PC-9 (cell line): ENCODE measurements at regions not wholly inside any gene's neighbourhood (a gene's known extent, or its start where the extent isn't known, plus 50 kb on each side); places are given as distances from the start of the nearest gene placed in this dataset.
A peak's percentile ranks its signal among the peaks of the same experiment; 100 is the strongest.

Experiments used
- BruUV-seq: library from RNA; stranded (reverse); fragments of 400-500 nt; replicated peaks from 2 replicates; lab custom pipeline; 2021; lab: Mats Ljungman, UMichigan
- CTCF ChIA-PET: fragments of 300-600 bp; sonication (Branson Sonifier 250); formaldehyde crosslinking; loops from one replicate; lab custom pipeline; 2022; ENCODE audit warnings: antibody characterized with exemption; lab: Charles Lee
- POLR2A ChIA-PET: fragments of 300-600 bp; sonication (Branson Sonifier 250); formaldehyde crosslinking; loops from one replicate; lab custom pipeline; 2022; ENCODE audit warnings: antibody characterized with exemption; ENCODE audit not compliant: unreplicated experiment; lab: Charles Lee
- DNase-seq, 2 experiments: peaks; one replicate each; pipeline versions ENCODE4 v3.0.0 to v3.0.0-alpha.2; 2015 to 2022; ENCODE audit warnings: mixed read lengths in 1 of 2
- H2AFZ ChIP-seq: fragments of 200-600 bp; sonication (generic); 2 replicates; pipeline ENCODE4 v1.8.1; 2017; ENCODE audit warnings: antibody characterized with exemption
- H3F3A ChIP-seq: fragments of 200-600 bp; sonication (generic); 2 replicates; pipeline ENCODE4 v1.8.1; 2017; ENCODE audit warnings: antibody characterized with exemption, mild to moderate bottlenecking, low read depth; ENCODE audit not compliant: insufficient read depth
- H3K27ac ChIP-seq: fragments of 200-600 bp; sonication (generic); 2 replicates; pipeline ENCODE4 v1.6.1; 2016; ENCODE audit warnings: mixed run types
- H3K27me3 ChIP-seq: fragments of 200-600 bp; sonication (generic); 2 replicates; pipeline ENCODE4 v1.6.1; 2016; ENCODE audit warnings: low read depth, mixed run types; ENCODE audit not compliant: insufficient read depth
- H3K36me3 ChIP-seq: fragments of 200-600 bp; sonication (generic); 2 replicates; pipeline ENCODE4 v1.6.1; 2016; ENCODE audit warnings: low read depth, mixed run types
- H3K4me1 ChIP-seq: fragments of 200-600 bp; sonication (generic); replicated peaks from 2 replicates; pipeline ENCODE4 v1.6.1; 2016; ENCODE audit warnings: mixed run types; ENCODE audit not compliant: insufficient read depth
- H3K4me2 ChIP-seq: fragments of 200-600 bp; sonication (generic); 2 replicates; pipeline ENCODE4 v1.6.1; 2017; ENCODE audit warnings: mixed run types
- H3K4me3 ChIP-seq: fragments of 200-600 bp; sonication (generic); 2 replicates; pipeline ENCODE4 v1.6.1; 2016; ENCODE audit warnings: mixed run types
- H3K79me2 ChIP-seq: fragments of 200-600 bp; sonication (generic); 2 replicates; pipeline ENCODE4 v1.6.1; 2017; ENCODE audit warnings: low read depth, mixed run types
- H3K9me2 ChIP-seq: fragments of 200-600 bp; sonication (generic); 2 replicates; pipeline ENCODE4 v1.8.1; 2017; ENCODE audit warnings: mild to moderate bottlenecking; ENCODE audit not compliant: insufficient read depth
- H3K9me3 ChIP-seq: fragments of 200-600 bp; sonication (generic); 2 replicates; pipeline ENCODE4 v1.8.1; 2016; ENCODE audit warnings: low read depth; ENCODE audit not compliant: insufficient read depth
- H4K20me1 ChIP-seq: fragments of 200-600 bp; sonication (generic); 2 replicates; pipeline ENCODE4 v1.8.1; 2017; ENCODE audit not compliant: insufficient read depth
- EZH2 ChIP-seq: fragments of 200-600 bp; sonication (generic); IDR thresholded peaks from 2 replicates; pipeline ENCODE4 v1.8.0; 2017; ENCODE audit warnings: antibody characterized with exemption, low read depth
- intact Hi-C: fragments of 100-400 bp; cut with micrococcal nuclease; formaldehyde crosslinking; loops from one replicate; pipeline ENCODE4 v1.10.0; 2022; ENCODE audit not compliant: unreplicated experiment
- TF ChIP-seq, protein P1 (sequence below): fragments of 200-600 bp; sonication (generic); conservative IDR thresholded peaks from 2 replicates; pipeline ENCODE4 v1.6.1; 2017; ENCODE audit warnings: mixed run types, antibody characterized with exemption, mild to moderate bottlenecking, moderate library complexity

DNA sequence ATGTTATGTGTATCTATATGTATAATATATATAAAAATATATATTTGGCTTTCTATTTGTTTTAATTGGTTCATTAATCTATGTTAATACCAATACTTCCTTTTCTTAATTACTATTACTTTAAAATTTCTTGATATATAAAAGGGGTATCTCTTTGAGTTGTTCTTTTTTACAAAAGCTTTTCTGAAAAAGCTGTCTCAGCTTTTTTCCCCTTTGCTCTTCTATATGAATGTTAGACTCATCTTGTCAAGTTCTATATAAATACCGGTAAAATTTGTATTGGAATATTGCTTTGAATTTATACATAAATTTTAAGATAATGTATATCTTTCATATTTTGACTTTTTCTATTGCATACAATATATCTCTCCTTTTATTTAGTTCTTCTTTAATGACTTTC lies 139.8 kb upstream of the FOXG1 start:
- TF ChIP-seq EZH2 = no peak
- BruUV-seq = no TSS peak

DNA sequence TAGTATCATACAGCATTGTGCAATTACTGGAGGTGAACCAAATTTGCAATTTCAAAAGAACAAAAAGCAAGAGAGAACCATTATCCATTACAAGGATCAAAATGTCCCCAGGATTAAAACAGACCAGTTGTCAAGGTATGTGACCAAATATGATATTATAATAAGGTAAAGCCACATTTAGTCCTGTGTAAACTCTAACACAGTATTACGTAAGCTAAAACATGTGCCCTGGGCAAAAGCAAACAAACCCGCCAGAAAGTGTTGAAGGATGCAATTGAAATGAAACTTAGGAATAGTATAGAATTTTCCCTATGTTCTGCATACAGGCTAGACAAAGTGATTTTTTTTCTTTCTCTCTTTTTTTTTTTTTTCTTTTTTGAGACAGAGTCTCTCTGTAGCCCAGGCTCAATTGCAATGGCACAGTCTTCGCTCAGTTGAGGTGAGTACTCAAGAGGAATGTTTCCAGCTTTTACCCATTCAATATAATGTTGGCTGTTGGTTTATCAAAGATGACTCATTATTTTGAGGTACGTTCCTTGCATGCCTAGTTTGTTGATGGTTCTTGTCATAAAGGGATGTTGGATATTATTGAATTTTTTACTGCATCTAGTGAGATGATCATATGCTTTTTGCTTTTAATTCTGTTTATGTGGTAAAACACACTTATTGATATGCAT lies 137.1 kb upstream of the FOXG1 start:
- Histone ChIP-seq H3K27ac (no peak overlapping the region), H3K4me1 (no peaks in the 10 kb centered on the region), H3K9me2 (no peaks in the 10 kb centered on the region), H2AFZ (no peak overlapping the region), H3K4me2 (no peak overlapping the region), H3K36me3 (no peaks in the 10 kb centered on the region), H3K27me3 (no peaks in the 10 kb centered on the region), H3K79me2 (no peaks in the 10 kb centered on the region), H3K4me3 (no peak overlapping the region), H3F3A (no peaks in the 10 kb centered on the region), H3K9me3 (no peaks in the 10 kb centered on the region), H4K20me1 (no peaks in the 10 kb centered on the region)
- ChIA-PET CTCF (no interaction called here), POLR2A (no interaction called here)
- TF ChIP-seq, protein P1, sequence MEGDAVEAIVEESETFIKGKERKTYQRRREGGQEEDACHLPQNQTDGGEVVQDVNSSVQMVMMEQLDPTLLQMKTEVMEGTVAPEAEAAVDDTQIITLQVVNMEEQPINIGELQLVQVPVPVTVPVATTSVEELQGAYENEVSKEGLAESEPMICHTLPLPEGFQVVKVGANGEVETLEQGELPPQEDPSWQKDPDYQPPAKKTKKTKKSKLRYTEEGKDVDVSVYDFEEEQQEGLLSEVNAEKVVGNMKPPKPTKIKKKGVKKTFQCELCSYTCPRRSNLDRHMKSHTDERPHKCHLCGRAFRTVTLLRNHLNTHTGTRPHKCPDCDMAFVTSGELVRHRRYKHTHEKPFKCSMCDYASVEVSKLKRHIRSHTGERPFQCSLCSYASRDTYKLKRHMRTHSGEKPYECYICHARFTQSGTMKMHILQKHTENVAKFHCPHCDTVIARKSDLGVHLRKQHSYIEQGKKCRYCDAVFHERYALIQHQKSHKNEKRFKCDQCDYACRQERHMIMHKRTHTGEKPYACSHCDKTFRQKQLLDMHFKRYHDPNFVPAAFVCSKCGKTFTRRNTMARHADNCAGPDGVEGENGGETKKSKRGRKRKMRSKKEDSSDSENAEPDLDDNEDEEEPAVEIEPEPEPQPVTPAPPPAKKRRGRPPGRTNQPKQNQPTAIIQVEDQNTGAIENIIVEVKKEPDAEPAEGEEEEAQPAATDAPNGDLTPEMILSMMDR = no peak
- no peak for TF ChIP-seq EZH2
- intact Hi-C loops = no loop called here
- DNase-seq = peak in 1 of 2 experiments; percentile 36
- BruUV-seq = no TSS peak

More for the DNA sequence above, 139.8 kb upstream of the FOXG1 start:
- Histone ChIP-seq H3K27me3 (no peaks in the 10 kb centered on the region), H3K4me1 (no peaks in the 10 kb centered on the region), H3K9me3 (no peaks in the 10 kb centered on the region), H4K20me1 (no peaks in the 10 kb centered on the region), H3K4me3 (no peak overlapping the region), H3K4me2 (no peak overlapping the region), H3K9me2 (no peaks in the 10 kb centered on the region), H3K27ac (no peak overlapping the region), H3K79me2 (no peaks in the 10 kb centered on the region), H3K36me3 (no peaks in the 10 kb centered on the region), H2AFZ (no peak overlapping the region), H3F3A (no peaks in the 10 kb centered on the region)
- no peak for DNase-seq
- ChIA-PET CTCF (no interaction called here), POLR2A (no interaction called here)
- intact Hi-C loops = no loop called here

- no peaks in the 10 kb centered on the region for H4K20me1 ChIP-seq
- no peaks in the 10 kb centered on the region for H3K9me2 ChIP-seq
- POLR2A ChIA-PET = no interaction called here
- no peaks in the 10 kb centered on the region for H3K9me3 ChIP-seq
- no peak for DNase-seq
- no peak overlapping the region for H3K4me3 ChIP-seq
- TF ChIP-seq, protein P1 = no peak
- TF ChIP-seq EZH2 = no peak
- H3K36me3 ChIP-seq = no peaks in the 10 kb centered on the region
- H3K79me2 ChIP-seq = no peaks in the 10 kb centered on the region
- no peaks in the 10 kb centered on the region for H3K27me3 ChIP-seq
- H3K27ac ChIP-seq = no peak overlapping the region
- no TSS peak for BruUV-seq
- H3K4me2 ChIP-seq = no peak overlapping the region
- no peaks in the 10 kb centered on the region for H3F3A ChIP-seq
- no peaks in the 10 kb centered on the region for H3K4me1 ChIP-seq
- intact Hi-C loops = no loop called here
- H2AFZ ChIP-seq = no peak overlapping the region
- CTCF ChIA-PET = interaction anchor here (0.6 kb wide), 1 partner anchor 768 kb away, joined by 3 read pairs; no protein-coding TSS in a partner anchor
Measured at GRCh38 chr14:28630100-28630499, 136.5 kb upstream of the FOXG1 start.
